WTC11 (cell line): ENCODE measurements at regions not wholly inside any gene's neighbourhood (a gene's known extent, or its start where the extent isn't known, plus 50 kb on each side); places are given as distances from the start of the nearest gene placed in this dataset.

ENCODE experiments used
- ATAC-seq: fragments of 200-7000 bp; cut with Tn5 transposase; 2 replicates; pipeline ENCODE4 v1.10.0; 2021; ENCODE audit warnings: mild to moderate bottlenecking, moderate library complexity
- CTCF ChIA-PET: fragments of 300-600 bp; sonication (Branson Sonifier 250); formaldehyde crosslinking; loops from one replicate; lab custom pipeline; 2021; ENCODE audit warnings: antibody characterized with exemption; lab: Charles Lee
- POLR2A ChIA-PET: fragments of 350-600 bp; sonication (Branson Sonifier 250); formaldehyde crosslinking; loops from one replicate; lab custom pipeline; 2021; ENCODE audit warnings: antibody characterized with exemption; lab: Charles Lee
- DNase-seq: peaks from one replicate; pipeline ENCODE4 v3.0.0; 2021; ENCODE audit warnings: low spot score
- H3K27ac Mint-ChIP-seq: 2 replicates; pipeline ENCODE4 v1.8.0; 2021; ENCODE audit warnings: mixed read lengths
- H3K27me3 Mint-ChIP-seq: 2 replicates; pipeline ENCODE4 v1.8.0; 2021; ENCODE audit warnings: low read depth, mild to moderate bottlenecking, moderate library complexity, mixed read lengths
- H3K36me3 Mint-ChIP-seq: 2 replicates; pipeline ENCODE4 v1.8.0; 2021; ENCODE audit warnings: mixed read lengths
- H3K4me1 Mint-ChIP-seq: 2 replicates; pipeline ENCODE4 v1.8.0; 2022; ENCODE audit warnings: mixed read lengths
- H3K4me3 Mint-ChIP-seq: 2 replicates; pipeline ENCODE4 v1.8.0; 2021; ENCODE audit warnings: mild to moderate bottlenecking, moderate library complexity, mixed read lengths
- H3K9me3 Mint-ChIP-seq: 2 replicates; pipeline ENCODE4 v1.8.0; 2021; ENCODE audit warnings: mixed read lengths
- AR ChIP-seq: fragments of 250-450 bp; sonication (Bioruptor Pico); IDR thresholded peaks from 2 replicates; pipeline ENCODE4 v1.9.0; 2021; ENCODE audit warnings: mild to moderate bottlenecking
- E2F1 ChIP-seq: sonication (generic); formaldehyde crosslinking; IDR thresholded peaks from 2 replicates; pipeline ENCODE4 v1.8.0; 2022; ENCODE audit warnings: mild to moderate bottlenecking, missing genetic modification reagents
- EMX1 ChIP-seq: fragments of 250-450 bp; sonication (Bioruptor Pico); IDR thresholded peaks from 2 replicates; pipeline ENCODE4 v1.8.0; 2021; ENCODE audit warnings: mild to moderate bottlenecking
- GABPB1 ChIP-seq: sonication (generic); formaldehyde crosslinking; IDR thresholded peaks from 2 replicates; pipeline ENCODE4 v1.8.1; 2023; ENCODE audit warnings: mild to moderate bottlenecking, missing genetic modification reagents
- GTF2I ChIP-seq: fragments of 250-450 bp; sonication (Bioruptor Pico); conservative IDR thresholded peaks from 2 replicates; pipeline ENCODE4 v1.4.0; 2021; ENCODE audit warnings: mild to moderate bottlenecking
- HMGXB4 ChIP-seq: sonication (generic); formaldehyde crosslinking; IDR thresholded peaks from 2 replicates; pipeline ENCODE4 v1.8.1; 2023; ENCODE audit warnings: mild to moderate bottlenecking, moderate library complexity, missing genetic modification reagents
- IRF1 ChIP-seq: sonication (generic); formaldehyde crosslinking; IDR thresholded peaks from 2 replicates; pipeline ENCODE4 v1.8.0; 2023; ENCODE audit warnings: missing genetic modification reagents
- MYBL2 ChIP-seq: sonication (generic); formaldehyde crosslinking; IDR thresholded peaks from 2 replicates; pipeline ENCODE4 v1.8.1; 2023; ENCODE audit warnings: mild to moderate bottlenecking, moderate library complexity, missing genetic modification reagents
- NFYB ChIP-seq: sonication (generic); formaldehyde crosslinking; conservative IDR thresholded peaks from 2 replicates; pipeline ENCODE4 v1.8.0; 2022; ENCODE audit warnings: low read depth, missing genetic modification reagents
- NR2C2 ChIP-seq: sonication (generic); formaldehyde crosslinking; IDR thresholded peaks from 2 replicates; pipeline ENCODE4 v1.8.0; 2022; ENCODE audit warnings: mild to moderate bottlenecking, missing genetic modification reagents
- NR3C1 ChIP-seq: sonication (generic); formaldehyde crosslinking; conservative IDR thresholded peaks from 2 replicates; pipeline ENCODE4 v1.8.1; 2023; ENCODE audit warnings: low read depth, mild to moderate bottlenecking, missing genetic modification reagents
- RORB ChIP-seq: fragments of 250-450 bp; sonication (Bioruptor Pico); IDR thresholded peaks from 2 replicates; pipeline ENCODE4 v1.9.0; 2021; ENCODE audit warnings: mild to moderate bottlenecking
- SMAD3 ChIP-seq: sonication (generic); formaldehyde crosslinking; IDR thresholded peaks from 2 replicates; pipeline ENCODE4 v1.8.0; 2022; ENCODE audit warnings: missing genetic modification reagents, mild to moderate bottlenecking, borderline replicate concordance
- SMAD4 ChIP-seq: sonication (generic); formaldehyde crosslinking; IDR thresholded peaks from 2 replicates; pipeline ENCODE4 v1.8.0; 2022; ENCODE audit warnings: mild to moderate bottlenecking, missing genetic modification reagents
- SOX15 ChIP-seq: fragments of 250-450 bp; sonication (Bioruptor Pico); IDR thresholded peaks from 2 replicates; pipeline ENCODE4 v1.9.0; 2021; ENCODE audit warnings: mild to moderate bottlenecking
- TEAD1 ChIP-seq: sonication (generic); formaldehyde crosslinking; IDR thresholded peaks from 2 replicates; pipeline ENCODE4 v1.8.0; 2022; ENCODE audit warnings: mild to moderate bottlenecking, missing genetic modification reagents
- TP53 ChIP-seq: sonication (generic); formaldehyde crosslinking; IDR thresholded peaks from 2 replicates; pipeline ENCODE4 v1.8.1; 2023; ENCODE audit warnings: mild to moderate bottlenecking, missing genetic modification reagents
- USF2 ChIP-seq: sonication (generic); formaldehyde crosslinking; IDR thresholded peaks from 2 replicates; pipeline ENCODE4 v1.8.1; 2023; ENCODE audit warnings: mild to moderate bottlenecking, missing genetic modification reagents, moderate library complexity
- ZBTB43 ChIP-seq: sonication (generic); formaldehyde crosslinking; IDR thresholded peaks from 2 replicates; pipeline ENCODE4 v1.8.1; 2023; ENCODE audit warnings: mild to moderate bottlenecking, missing genetic modification reagents
- ZNF263 ChIP-seq: sonication (generic); formaldehyde crosslinking; IDR thresholded peaks from 2 replicates; pipeline ENCODE4 v1.8.1; 2022; ENCODE audit warnings: low read depth, mild to moderate bottlenecking, moderate library complexity, missing genetic modification reagents
- ZNF416 ChIP-seq: fragments of 250-450 bp; sonication (Bioruptor Pico); IDR thresholded peaks from 2 replicates; pipeline ENCODE4 v1.9.0; 2021; ENCODE audit warnings: mild to moderate bottlenecking, inconsistent platforms
- ZNF425 ChIP-seq: fragments of 250-450 bp; sonication (Bioruptor Pico); conservative IDR thresholded peaks from 2 replicates; pipeline ENCODE4 v1.9.0; 2021; ENCODE audit warnings: mild to moderate bottlenecking

GRCh38 chr12:114936148-114937079, 252.4 kb upstream of the TBX3 start (continued):
- TF ChIP-seq ZBTB43 (CRISPR knock-in tag) (no peak), NR3C1 (CRISPR knock-in tag) (no peak)
- TF ChIP-seq, all 79 proteins: peak for 0

GRCh38 chr12:114935658-114936057, 251.7 kb upstream of the TBX3 start:
- no peak for DNase-seq
- no peaks in the 10 kb centered on the region for H3K27me3 Mint-ChIP-seq
- H3K36me3 Mint-ChIP-seq: peaks cover 13% of the 10 kb centered on the region
- H3K9me3 Mint-ChIP-seq: peaks cover 20% of the 10 kb centered on the region
- H3K4me1 Mint-ChIP-seq: no peaks in the 10 kb centered on the region
- H3K27ac Mint-ChIP-seq: no peak overlapping the region
- POLR2A ChIA-PET: no interaction called here
- CTCF ChIA-PET: no interaction called here
- TF ChIP-seq USF2 (CRISPR knock-in tag) (no peak), SOX15 (CRISPR knock-in tag) (no peak), TEAD1 (no peak), IRF1 (no peak), E2F1 (CRISPR knock-in tag) (no peak), ZNF263 (no peak), SMAD3 (CRISPR knock-in tag) (no peak), TP53 (no peak), NFYB (CRISPR knock-in tag) (no peak), EMX1 (CRISPR knock-in tag) (no peak)
- no peak for ATAC-seq
- no peak overlapping the region for H3K4me3 Mint-ChIP-seq

- Mint-ChIP-seq H3K36me3 (peaks cover 9% of the 10 kb centered on the region), H3K4me3 (no peak overlapping the region), H3K27me3 (no peaks in the 10 kb centered on the region), H3K4me1 (no peaks in the 10 kb centered on the region), H3K27ac (no peak overlapping the region), H3K9me3 (peaks cover 15% of the 10 kb centered on the region)
- no peak for DNase-seq
- ATAC-seq: no peak
- CTCF ChIA-PET: interaction anchor here (0.6 kb wide), 1 partner anchor 113 kb away, joined by 5 read pairs; no protein-coding TSS in a partner anchor
- POLR2A ChIA-PET: no interaction called here
- no peak for TF ChIP-seq HMGXB4 (CRISPR knock-in tag)
- no peak for TF ChIP-seq SOX15 (CRISPR knock-in tag)
- no peak for TF ChIP-seq GTF2I
- TF ChIP-seq RORB: no peak
- no peak for TF ChIP-seq ZNF425
- TF ChIP-seq TP53: no peak
- TF ChIP-seq SMAD4 (CRISPR knock-in tag): no peak
- no peak for TF ChIP-seq ZNF416
- no peak for TF ChIP-seq NR2C2
- no peak for TF ChIP-seq EMX1 (CRISPR knock-in tag)
- no peak for TF ChIP-seq GABPB1 (CRISPR knock-in tag)
- TF ChIP-seq MYBL2: no peak
- no peak for TF ChIP-seq AR
These were observed 249.6 kb upstream of the TBX3 start for GRCh38 chr12:114933428-114934160.
